HG03469 (cell line): ENCODE measurements at regions not wholly inside any gene's neighbourhood (a gene's known extent, or its start where the extent isn't known, plus 50 kb on each side); places are given as distances from the start of the nearest gene placed in this dataset.

Experiments
- ATAC-seq: cut with Tn5 transposase; IDR thresholded peaks from one replicate; pipeline ENCODE4 v1.9.1; 2021; ENCODE audit warnings: mild to moderate bottlenecking, moderate library complexity, moderate number of reproducible peaks; ENCODE audit not compliant: unreplicated experiment

GRCh38 chr7:11895337-11895736 is 63.3 kb upstream of the THSD7A start:
- ATAC-seq = no peak

GRCh38 chr7:11896663-11897062 is 64.7 kb upstream of the THSD7A start:
- ATAC-seq = no peak

GRCh38 chr7:11899247-11899646 is 67.2 kb upstream of the THSD7A start:
- no peak for ATAC-seq

- no peak for ATAC-seq
Observed at GRCh38 chr7:11910253-11910652, 78.3 kb upstream of the THSD7A start.

- ATAC-seq = no peak
Observed at GRCh38 chr7:11911900-11912299, 79.9 kb upstream of the THSD7A start.

- ATAC-seq = no peak
Observed at GRCh38 chr7:11914645-11915044, 82.6 kb upstream of the THSD7A start.

- ATAC-seq = no peak
Observed at GRCh38 chr7:11923376-11923930, 91.5 kb upstream of the THSD7A start.

GRCh38 chr7:11931307-11931706 is 99.3 kb upstream of the THSD7A start:
- no peak for ATAC-seq

GRCh38 chr7:11934796-11935195 is 102.8 kb upstream of the THSD7A start:
- no peak for ATAC-seq

GRCh38 chr7:11935905-11936304 is 103.9 kb upstream of the THSD7A start:
- ATAC-seq = no peak

- ATAC-seq = no peak
Observed at GRCh38 chr7:11946794-11947193, 114.8 kb upstream of the THSD7A start.

GRCh38 chr7:11950281-11950680 is 118.3 kb upstream of the THSD7A start:
- ATAC-seq = no peak

GRCh38 chr7:11950942-11951341 is 118.9 kb upstream of the THSD7A start:
- ATAC-seq = no peak

- no peak for ATAC-seq
Observed at GRCh38 chr7:11951909-11952308, 119.9 kb upstream of the THSD7A start.

- no peak for ATAC-seq
Observed at GRCh38 chr7:11952972-11953371, 121.0 kb upstream of the THSD7A start.

- no peak for ATAC-seq
Observed at GRCh38 chr7:11956991-11957390, 125.0 kb upstream of the THSD7A start.

GRCh38 chr7:11957956-11958355 is 126.0 kb upstream of the THSD7A start:
- ATAC-seq = no peak

- no peak for ATAC-seq
Observed at GRCh38 chr7:11959121-11959520, 127.1 kb upstream of the THSD7A start.

GRCh38 chr7:11960621-11961020 is 128.6 kb upstream of the THSD7A start:
- ATAC-seq = no peak

GRCh38 chr7:11969643-11970042 is 137.6 kb upstream of the THSD7A start:
- no peak for ATAC-seq

GRCh38 chr7:11970132-11970531 is 138.1 kb upstream of the THSD7A start:
- no peak for ATAC-seq

- no peak for ATAC-seq
Observed at GRCh38 chr7:11985376-11985775, 153.4 kb upstream of the THSD7A start.

- ATAC-seq = no peak
Observed at GRCh38 chr7:11985971-11986370, 154.0 kb upstream of the THSD7A start.
